ENCODE measurements at regions not wholly inside any gene's neighbourhood (a gene's known extent, or its start where the extent isn't known, plus 50 kb on each side); places are given as distances from the start of the nearest gene placed in this dataset.

DNA sequence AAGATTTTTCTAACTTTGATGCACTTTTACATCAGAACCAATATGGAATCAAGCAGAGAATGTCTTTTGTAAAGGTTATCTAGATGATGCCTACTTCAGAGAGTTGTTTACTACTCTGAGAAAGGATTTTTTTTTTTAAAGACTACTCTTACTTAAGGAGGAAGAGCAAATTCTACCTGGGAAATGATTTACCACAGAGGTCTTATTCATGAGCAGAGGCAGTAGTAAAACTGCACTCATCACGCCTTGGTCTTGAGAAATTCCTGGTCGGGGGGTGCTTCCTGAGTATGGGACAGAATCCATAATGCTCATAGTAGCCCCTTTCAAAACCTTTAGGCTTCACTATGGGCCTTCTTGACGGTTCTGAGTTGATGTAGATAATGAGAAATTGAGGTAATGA is 241.8 kb upstream of the PREP start:
- TF ChIP-seq SUZ12 (IDR thresholded peaks at IDR 0.05; ENCODE audit: extremely low read depth, insufficient read depth, insufficient read length) (no peak), YY1 (IDR thresholded peaks at IDR 0.05; ENCODE audit: insufficient read depth, insufficient read length) (no peak), ZNF274 (IDR thresholded peaks at IDR 0.05; ENCODE audit: low read depth, low read length) (no peak)
- DNase-seq (ENCODE audit: low read depth, low spot score), result no peak

DNA sequence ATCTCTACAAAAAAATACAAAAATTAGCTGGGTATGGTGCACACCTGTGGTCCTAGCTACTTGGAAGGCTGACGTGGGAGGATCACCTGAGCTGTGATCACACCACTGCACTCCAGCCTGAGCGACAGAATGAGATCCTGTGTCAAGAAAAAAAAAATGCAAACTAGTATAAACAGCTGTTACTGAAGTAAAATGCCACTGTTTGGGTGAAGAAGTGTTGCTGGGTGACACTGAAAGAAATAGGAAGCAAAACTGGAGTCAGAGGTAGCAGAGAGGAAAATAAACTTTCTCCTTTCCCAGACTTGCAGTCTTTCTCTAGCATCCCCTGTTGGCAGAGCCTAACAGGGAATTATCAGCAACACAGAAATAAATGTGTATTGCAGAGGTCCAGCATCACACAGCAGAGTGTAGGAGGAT is 241.2 kb upstream of the PREP start:
- no peaks in the 10 kb centered on the region for H3K4me1 ChIP-seq (ENCODE audit: insufficient read depth, insufficient read length)
- no peak overlapping the region for H3K9ac ChIP-seq (ENCODE audit: insufficient read length, low read depth)
- H3K4me3 ChIP-seq (ENCODE audit: insufficient read length, low read depth), result no peak overlapping the region
- TF ChIP-seq SUZ12 (IDR thresholded peaks at IDR 0.05; ENCODE audit: extremely low read depth, insufficient read depth, insufficient read length), result no peak
- no peak for TF ChIP-seq ZNF274 (IDR thresholded peaks at IDR 0.05; ENCODE audit: low read depth, low read length)
- no peak for TF ChIP-seq YY1 (IDR thresholded peaks at IDR 0.05; ENCODE audit: insufficient read depth, insufficient read length)
- no peaks in the 10 kb centered on the region for H3K36me3 ChIP-seq (ENCODE audit: insufficient read depth, insufficient read length, low read length)
- DNase-seq (ENCODE audit: low read depth, low spot score), result no peak
- no peaks in the 10 kb centered on the region for H3K27me3 ChIP-seq (ENCODE audit: insufficient read depth, insufficient read length)
- peaks cover 6% of the 10 kb centered on the region; the same call in 1 of the 2 replicates for H3K9me3 ChIP-seq (ENCODE audit: insufficient read depth, low read length)

More for the DNA sequence above, 241.8 kb upstream of the PREP start:
- Histone ChIP-seq H3K9me3 (ENCODE audit: insufficient read depth, low read length) (peaks cover 6% of the 10 kb centered on the region; the same call in 1 of the 2 replicates), H3K4me3 (ENCODE audit: insufficient read length, low read depth) (no peak overlapping the region), H3K4me1 (ENCODE audit: insufficient read depth, insufficient read length) (no peaks in the 10 kb centered on the region), H3K9ac (ENCODE audit: insufficient read length, low read depth) (no peak overlapping the region), H3K27me3 (ENCODE audit: insufficient read depth, insufficient read length) (no peaks in the 10 kb centered on the region), H3K36me3 (ENCODE audit: insufficient read depth, insufficient read length, low read length) (no peaks in the 10 kb centered on the region)

DNA sequence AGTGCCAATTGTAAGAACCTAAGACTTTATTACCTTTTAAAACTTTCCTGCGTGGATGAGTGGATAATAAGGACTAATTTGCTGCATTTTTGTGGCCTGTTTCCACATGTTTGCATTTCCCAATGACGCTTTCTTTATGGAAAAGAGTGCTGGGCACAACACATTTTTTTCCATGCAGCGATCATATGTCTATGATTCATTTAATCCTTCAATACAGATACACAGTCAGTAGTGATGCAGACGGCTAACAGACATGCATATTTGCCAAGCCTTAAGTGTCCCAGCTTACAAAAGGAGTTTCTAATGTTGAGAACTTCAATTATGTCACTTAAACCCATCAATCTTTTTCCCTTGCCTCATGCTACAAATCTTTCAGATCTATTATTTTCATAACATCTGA is 239.8 kb upstream of the PREP start:
- no peaks in the 10 kb centered on the region for H3K4me1 ChIP-seq (ENCODE audit: insufficient read depth, insufficient read length)
- H3K9ac ChIP-seq (ENCODE audit: insufficient read length, low read depth), result no peak overlapping the region
- no peaks in the 10 kb centered on the region for H3K27me3 ChIP-seq (ENCODE audit: insufficient read depth, insufficient read length)
- no peaks in the 10 kb centered on the region for H3K36me3 ChIP-seq (ENCODE audit: insufficient read depth, insufficient read length, low read length)
- H3K4me3 ChIP-seq (ENCODE audit: insufficient read length, low read depth), result no peak overlapping the region
- no peak for TF ChIP-seq SUZ12 (IDR thresholded peaks at IDR 0.05; ENCODE audit: extremely low read depth, insufficient read depth, insufficient read length)
- no peak for TF ChIP-seq ZNF274 (IDR thresholded peaks at IDR 0.05; ENCODE audit: low read depth, low read length)
- no peak for TF ChIP-seq YY1 (IDR thresholded peaks at IDR 0.05; ENCODE audit: insufficient read depth, insufficient read length)
- H3K9me3 ChIP-seq (ENCODE audit: insufficient read depth, low read length), result peaks cover 6% of the 10 kb centered on the region; the same call in 1 of the 2 replicates
- DNase-seq (ENCODE audit: low read depth, low spot score), result no peak

DNA sequence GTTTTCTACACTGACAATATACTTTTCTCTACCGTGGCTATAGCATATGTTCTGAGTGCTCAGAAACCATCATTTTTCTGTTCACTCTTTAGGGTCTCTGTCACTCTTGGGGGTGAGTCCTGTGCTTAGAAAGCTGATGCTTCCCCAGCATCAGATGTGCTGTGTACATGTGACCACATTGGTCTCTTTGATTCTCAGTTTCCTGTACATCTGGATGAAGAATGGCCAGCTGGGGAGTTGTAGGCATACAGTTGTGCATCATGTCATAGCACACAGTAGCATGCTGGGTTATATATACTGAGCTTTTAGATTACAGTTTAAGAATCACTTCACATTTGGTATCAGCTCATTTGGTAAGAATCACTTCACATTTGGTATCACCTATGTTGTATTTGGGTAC is 238.6 kb upstream of the PREP start:
- DNase-seq (ENCODE audit: low read depth, low spot score), result no peak
- Histone ChIP-seq H3K4me1 (ENCODE audit: insufficient read depth, insufficient read length) (no peaks in the 10 kb centered on the region), H3K27me3 (ENCODE audit: insufficient read depth, insufficient read length) (no peaks in the 10 kb centered on the region), H3K9ac (ENCODE audit: insufficient read length, low read depth) (no peak overlapping the region), H3K36me3 (ENCODE audit: insufficient read depth, insufficient read length, low read length) (no peaks in the 10 kb centered on the region), H3K9me3 (ENCODE audit: insufficient read depth, low read length) (peaks cover 6% of the 10 kb centered on the region; the same call in 1 of the 2 replicates), H3K4me3 (ENCODE audit: insufficient read length, low read depth) (no peak overlapping the region)
- no peak for TF ChIP-seq SUZ12 (IDR thresholded peaks at IDR 0.05; ENCODE audit: extremely low read depth, insufficient read depth, insufficient read length)
- TF ChIP-seq YY1 (IDR thresholded peaks at IDR 0.05; ENCODE audit: insufficient read depth, insufficient read length), result no peak
- TF ChIP-seq ZNF274 (IDR thresholded peaks at IDR 0.05; ENCODE audit: low read depth, low read length), result no peak

DNA sequence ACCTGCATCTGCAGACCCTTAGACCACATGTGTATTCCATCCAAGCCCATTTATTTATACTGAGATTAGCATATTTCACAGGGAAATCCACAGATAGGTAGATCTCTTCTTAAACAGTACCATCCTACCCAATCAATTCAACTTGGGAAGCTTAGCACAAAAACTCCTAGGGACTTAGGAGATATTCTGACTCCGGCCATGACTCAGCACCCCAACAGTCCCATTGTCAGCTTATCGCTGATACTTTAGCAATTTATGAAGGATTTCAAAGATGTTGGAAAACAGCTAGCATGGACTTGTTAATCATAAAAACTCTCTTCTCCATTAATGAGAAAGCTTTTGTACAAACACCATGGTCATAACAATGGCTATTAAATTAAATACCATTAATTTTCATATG is 236.2 kb upstream of the PREP start:
- DNase-seq (ENCODE audit: low read depth, low spot score), result no peak

DNA sequence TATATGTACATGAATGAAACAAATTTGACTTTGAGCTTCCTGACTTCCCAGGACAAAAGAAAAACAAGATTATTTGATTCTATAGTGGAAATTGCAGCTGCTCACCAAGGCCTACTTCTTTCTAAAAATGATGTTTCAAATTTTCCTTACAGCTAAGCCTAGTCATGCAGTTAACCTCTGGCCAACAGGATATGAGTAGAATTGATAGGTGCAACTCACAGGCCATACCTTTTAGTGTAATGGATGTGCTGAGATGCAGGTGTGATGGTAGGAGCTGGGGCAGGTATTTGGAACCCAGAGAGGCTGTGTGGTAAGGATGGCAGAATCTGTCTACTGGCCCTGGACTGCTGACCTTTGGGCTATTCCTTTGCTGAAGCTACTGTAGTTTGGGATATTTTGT is 230.9 kb upstream of the PREP start:
- Histone ChIP-seq H3K4me3 (ENCODE audit: insufficient read length, low read depth) (no peak overlapping the region), H3K4me1 (ENCODE audit: insufficient read depth, insufficient read length) (no peaks in the 10 kb centered on the region), H3K27me3 (ENCODE audit: insufficient read depth, insufficient read length) (no peaks in the 10 kb centered on the region), H3K9me3 (ENCODE audit: insufficient read depth, low read length) (no peaks in the 10 kb centered on the region), H3K9ac (ENCODE audit: insufficient read length, low read depth) (no peak overlapping the region), H3K36me3 (ENCODE audit: insufficient read depth, insufficient read length, low read length) (no peaks in the 10 kb centered on the region)
- DNase-seq (ENCODE audit: low read depth, low spot score), result no peak
- no peak for TF ChIP-seq SUZ12 (IDR thresholded peaks at IDR 0.05; ENCODE audit: extremely low read depth, insufficient read depth, insufficient read length)
- no peak for TF ChIP-seq ZNF274 (IDR thresholded peaks at IDR 0.05; ENCODE audit: low read depth, low read length)
- TF ChIP-seq YY1 (IDR thresholded peaks at IDR 0.05; ENCODE audit: insufficient read depth, insufficient read length), result no peak

More for the DNA sequence above, 236.2 kb upstream of the PREP start:
- TF ChIP-seq SUZ12 (IDR thresholded peaks at IDR 0.05; ENCODE audit: extremely low read depth, insufficient read depth, insufficient read length) (no peak), YY1 (IDR thresholded peaks at IDR 0.05; ENCODE audit: insufficient read depth, insufficient read length) (no peak), ZNF274 (IDR thresholded peaks at IDR 0.05; ENCODE audit: low read depth, low read length) (no peak)
- H3K27me3 ChIP-seq (ENCODE audit: insufficient read depth, insufficient read length), result no peaks in the 10 kb centered on the region
- no peaks in the 10 kb centered on the region for H3K4me1 ChIP-seq (ENCODE audit: insufficient read depth, insufficient read length)
- H3K4me3 ChIP-seq (ENCODE audit: insufficient read length, low read depth), result no peak overlapping the region
- H3K9me3 ChIP-seq (ENCODE audit: insufficient read depth, low read length), result no peaks in the 10 kb centered on the region
- H3K36me3 ChIP-seq (ENCODE audit: insufficient read depth, insufficient read length, low read length), result no peaks in the 10 kb centered on the region
- H3K9ac ChIP-seq (ENCODE audit: insufficient read length, low read depth), result no peak overlapping the region

DNA sequence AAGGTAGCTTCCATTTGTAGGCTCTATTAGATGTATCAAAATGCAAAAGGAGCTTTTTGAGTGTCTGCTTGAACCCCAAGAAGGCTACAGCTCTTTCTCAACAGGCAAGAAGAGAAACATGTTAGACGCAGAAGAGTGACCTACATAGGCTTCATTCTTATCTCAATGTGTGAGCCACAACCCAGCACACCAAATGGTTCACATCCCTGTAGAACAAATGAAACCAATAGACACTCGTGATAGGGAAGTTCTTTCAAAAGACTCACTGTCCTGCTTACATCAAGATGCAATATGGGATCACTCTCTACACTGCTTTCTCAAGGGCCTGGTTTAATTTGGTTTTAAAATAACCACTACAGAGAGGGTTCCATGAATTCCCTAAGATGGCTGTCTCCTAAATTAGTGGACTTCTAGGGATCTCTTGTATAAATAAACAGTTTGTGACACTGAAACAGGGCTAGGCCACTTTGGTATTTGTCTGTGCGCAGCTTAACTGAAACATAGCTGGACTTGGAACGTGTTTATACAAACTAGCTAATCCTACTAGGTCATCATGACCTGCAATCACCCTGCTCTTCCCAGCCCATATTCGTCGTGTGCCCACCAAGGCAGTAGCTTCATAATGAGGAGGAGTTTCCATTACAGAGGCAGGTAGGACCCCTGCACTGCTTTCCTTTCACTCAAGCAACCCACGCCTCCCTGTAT is 225.4 kb upstream of the PREP start:
- H3K36me3 ChIP-seq (ENCODE audit: insufficient read depth, insufficient read length, low read length), result no peaks in the 10 kb centered on the region
- H3K9me3 ChIP-seq (ENCODE audit: insufficient read depth, low read length), result no peaks in the 10 kb centered on the region
- H3K4me1 ChIP-seq (ENCODE audit: insufficient read depth, insufficient read length), result no peaks in the 10 kb centered on the region
- H3K4me3 ChIP-seq (ENCODE audit: insufficient read length, low read depth), result no peak overlapping the region
- no peak for TF ChIP-seq SUZ12 (IDR thresholded peaks at IDR 0.05; ENCODE audit: extremely low read depth, insufficient read depth, insufficient read length)
- no peak for TF ChIP-seq ZNF274 (IDR thresholded peaks at IDR 0.05; ENCODE audit: low read depth, low read length)
- TF ChIP-seq YY1 (IDR thresholded peaks at IDR 0.05; ENCODE audit: insufficient read depth, insufficient read length), result no peak
- no peak overlapping the region for H3K9ac ChIP-seq (ENCODE audit: insufficient read length, low read depth)
- no peaks in the 10 kb centered on the region for H3K27me3 ChIP-seq (ENCODE audit: insufficient read depth, insufficient read length)
- no peak for DNase-seq (ENCODE audit: low read depth, low spot score)
